SK-N-SH (cell line): ENCODE measurements at regions not wholly inside any gene's neighbourhood (a gene's known extent, or its start where the extent isn't known, plus 50 kb on each side); places are given as distances from the start of the nearest gene placed in this dataset.

Experiments
- CTCF ChIA-PET: fragments of 300-600, 350-600 bp; formaldehyde crosslinking; extraction: SDS; loops from one replicate; lab custom pipeline; 2021; lab: Yijun Ruan, JAX
- POLR2A ChIA-PET: fragments of 350-600 bp; sonication (Branson Sonifier 250); formaldehyde crosslinking; extraction: SDS; loops from one replicate; lab custom pipeline; 2020; ENCODE audit warnings: antibody characterized with exemption, inconsistent platforms; lab: Yijun Ruan, JAX
- DNase-seq: peaks from one replicate; pipeline ENCODE4 v3.0.0; 2012
- H2AFZ ChIP-seq: fragments of 200-600 bp; sonication (generic); 2 replicates; pipeline ENCODE4 v1.8.1; 2016; ENCODE audit warnings: antibody characterized with exemption, mild to moderate bottlenecking, low read depth
- H3F3A ChIP-seq: fragments of 200-600 bp; sonication (generic); replicated peaks from 2 replicates; pipeline ENCODE3; 2016; ENCODE audit warnings: antibody characterized with exemption, mild to moderate bottlenecking; ENCODE audit not compliant: insufficient read depth
- H3K27ac ChIP-seq, 2 experiments: fragments of 200-500 bp in 1 of 2; fragments of 200-600 bp in 1 of 2; sonication (Bioruptor generic) in 1 of 2; sonication (generic), shearing (Covaris generic) in 1 of 2; 2 replicates each; pipeline versions ENCODE4 v1.5.1 to v1.6.1; 2014 to 2016; ENCODE audit warnings: low read depth in 2 of 2, inconsistent platforms in 1 of 2, low read length in 1 of 2, mild to moderate bottlenecking in 1 of 2, mixed read lengths in 1 of 2
- H3K27me3 ChIP-seq: fragments of 200-600 bp; sonication (generic), shearing (Covaris generic); 2 replicates; pipeline ENCODE4 v1.6.1; 2016; ENCODE audit warnings: mixed run types; ENCODE audit not compliant: insufficient read depth
- H3K36me3 ChIP-seq, 2 experiments: fragments of 200-500 bp in 1 of 2; fragments of 200-600 bp in 1 of 2; sonication (Bioruptor generic) in 1 of 2; sonication (generic) in 1 of 2; replicated peaks in 1 of 2; 2 replicates each; pipeline versions ENCODE3 to v1.5.1; 2014 to 2016; ENCODE audit warnings: low read length in 1 of 2, mild to moderate bottlenecking in 1 of 2; ENCODE audit not compliant: insufficient read depth in 2 of 2, control insufficient read depth in 1 of 2
- H3K4me1 ChIP-seq, 2 experiments: fragments of 200-500 bp in 1 of 2; fragments of 200-600 bp in 1 of 2; sonication (Bioruptor generic) in 1 of 2; sonication (generic), shearing (Covaris generic) in 1 of 2; 2 replicates each; pipeline versions ENCODE4 v1.5.1 to v1.6.1; 2014 to 2016; ENCODE audit warnings: low read depth in 1 of 2, low read length in 1 of 2, mixed run types in 1 of 2; ENCODE audit not compliant: insufficient read depth in 2 of 2, control insufficient read depth in 1 of 2
- H3K4me2 ChIP-seq: fragments of 200-600 bp; sonication (generic), shearing (Covaris generic); 2 replicates; pipeline ENCODE4 v1.6.1; 2017; ENCODE audit warnings: mixed run types
- H3K4me3 ChIP-seq, 2 experiments: fragments of 200-500 bp in 1 of 2; fragments of 200-600 bp in 1 of 2; sonication (Bioruptor generic) in 1 of 2; sonication (generic), shearing (Covaris generic) in 1 of 2; 2 replicates each; pipeline versions ENCODE4 v1.5.1 to v1.8.1; 2014 to 2016; ENCODE audit warnings: low read depth in 2 of 2, inconsistent platforms in 1 of 2, low read length in 1 of 2, mild to moderate bottlenecking in 1 of 2, mixed read lengths in 1 of 2, moderate library complexity in 1 of 2
- H3K79me2 ChIP-seq: fragments of 200-600 bp; sonication (generic); 2 replicates; pipeline ENCODE4 v1.8.1; 2017; ENCODE audit warnings: mild to moderate bottlenecking; ENCODE audit not compliant: insufficient read depth
- H3K9ac ChIP-seq: fragments of 200-600 bp; sonication (generic); 2 replicates; pipeline ENCODE4 v1.6.1; 2017; ENCODE audit warnings: mixed run types
- H3K9me2 ChIP-seq: fragments of 200-600 bp; sonication (generic); 2 replicates; pipeline ENCODE4 v1.6.1; 2017; ENCODE audit warnings: mixed run types
- H3K9me3 ChIP-seq: fragments of 200-600 bp; sonication (generic); 2 replicates; pipeline ENCODE4 v1.6.1; 2017; ENCODE audit warnings: mixed run types, mild to moderate bottlenecking, moderate library complexity
- H4K20me1 ChIP-seq: fragments of 200-600 bp; sonication (generic); 2 replicates; pipeline ENCODE4 v1.6.1; 2017; ENCODE audit warnings: mild to moderate bottlenecking, mixed run types; ENCODE audit not compliant: insufficient read depth
- CTCF ChIP-seq: fragments of 200-600 bp; sonication (generic); IDR thresholded peaks from 2 replicates; pipeline ENCODE4 v1.6.1; 2017; ENCODE audit warnings: antibody characterized with exemption, mild to moderate bottlenecking, moderate library complexity
- ELF1 ChIP-seq: IDR thresholded peaks from 2 replicates; pipeline ENCODE4 v1.4.0; 2012
- EP300 ChIP-seq, 2 experiments: IDR thresholded peaks; 2 replicates each; pipeline versions ENCODE4 v1.4.0 to v1.6.1; 2012; ENCODE audit warnings: borderline replicate concordance in 1 of 2, low read depth in 1 of 2, low read length in 1 of 2
- FOSL2 ChIP-seq: IDR thresholded peaks from 2 replicates; pipeline ENCODE4 v1.4.0; 2012; ENCODE audit warnings: low read depth, mild to moderate bottlenecking, moderate library complexity, borderline replicate concordance
- FOXJ3 ChIP-seq: sonication (generic); formaldehyde crosslinking; IDR thresholded peaks from 2 replicates; pipeline ENCODE4 v1.5.1; 2020; ENCODE audit warnings: mild to moderate bottlenecking, missing genetic modification reagents
- FOXM1 ChIP-seq: IDR thresholded peaks from 2 replicates; pipeline ENCODE4 v1.4.0; 2012; ENCODE audit warnings: low read depth, mild to moderate bottlenecking
- GATA2 ChIP-seq: sonication (generic); formaldehyde crosslinking; IDR thresholded peaks from 2 replicates; pipeline ENCODE4 v1.5.0; 2020; ENCODE audit warnings: mild to moderate bottlenecking, missing genetic modification reagents
- MXI1 ChIP-seq: IDR thresholded peaks from 2 replicates; pipeline ENCODE4 v1.6.1; 2012; ENCODE audit warnings: mild to moderate bottlenecking, low read depth, low read length, improper control_type of control experiment
- NFIC ChIP-seq: IDR thresholded peaks from 2 replicates; pipeline ENCODE4 v1.4.0; 2012; ENCODE audit warnings: borderline replicate concordance
- NRF1 ChIP-seq: IDR thresholded peaks from 2 replicates; pipeline ENCODE4 v1.6.1; 2012; ENCODE audit warnings: low read depth, mild to moderate bottlenecking, low read length
- POLR2AphosphoS5 ChIP-seq: IDR thresholded peaks from 2 replicates; pipeline ENCODE4 v1.6.1; 2012; ENCODE audit warnings: low read depth, low read length
- RAD21 ChIP-seq: IDR thresholded peaks from 2 replicates; pipeline ENCODE4 v1.6.1; 2012; ENCODE audit warnings: mild to moderate bottlenecking, low read length
- REST ChIP-seq: IDR thresholded peaks from 2 replicates; pipeline ENCODE4 v1.6.1; 2012; ENCODE audit warnings: mild to moderate bottlenecking, low read depth, low read length, moderate library complexity
- SIN3A ChIP-seq: IDR thresholded peaks from 2 replicates; pipeline ENCODE4 v1.6.1; 2012; ENCODE audit warnings: low read depth, mild to moderate bottlenecking, low read length, moderate library complexity, borderline replicate concordance
- SMC3 ChIP-seq: IDR thresholded peaks from 2 replicates; pipeline ENCODE4 v1.6.1; 2012; ENCODE audit warnings: low read depth, low read length, improper control_type of control experiment
- TCF12 ChIP-seq: IDR thresholded peaks from 2 replicates; pipeline ENCODE4 v1.4.0; 2012
- TEAD4 ChIP-seq: IDR thresholded peaks from 2 replicates; pipeline ENCODE4 v1.4.0; 2012; ENCODE audit warnings: mild to moderate bottlenecking, borderline replicate concordance; ENCODE audit not compliant: insufficient read depth
- USF2 ChIP-seq: fragments of 150-350 bp; IDR thresholded peaks from 2 replicates; pipeline ENCODE4 v1.6.1; 2017; ENCODE audit warnings: antibody characterized with exemption, low read length, low read depth, borderline replicate concordance
- WGBS: methylation state at CpG from one replicate; pipeline ENCODE4 v1.1.6; 2017; ENCODE audit warnings: low lambda C conversion rate; 5-methylcytosine and 5-hydroxymethylcytosine counted together
- TF ChIP-seq, protein P1 (sequence below): fragments of 150-350 bp; IDR thresholded peaks from 2 replicates; pipeline ENCODE4 v1.6.1; 2016; ENCODE audit warnings: mild to moderate bottlenecking, low read depth, low read length

- H3K36me3 ChIP-seq = no peaks in the 10 kb centered on the region
- no peak for DNase-seq
- no peaks in the 10 kb centered on the region for H3K79me2 ChIP-seq
- ChIA-PET CTCF (no interaction called here), POLR2A (no interaction called here)
- no peaks in the 10 kb centered on the region for H4K20me1 ChIP-seq
- no peaks in the 10 kb centered on the region for H3F3A ChIP-seq
- WGBS = 3% methylated on average over 1 of the region's 1 CpG
- H3K9ac ChIP-seq = no peak overlapping the region
- H3K4me2 ChIP-seq = no peak overlapping the region
- no peaks in the 10 kb centered on the region for H3K27me3 ChIP-seq
- no peak overlapping the region for H2AFZ ChIP-seq
- no peaks in the 10 kb centered on the region for H3K9me2 ChIP-seq
- TF ChIP-seq TEAD4 (no peak), ELF1 (no peak), NRF1 (no peak), POLR2AphosphoS5 (no peak), NFIC (no peak), EP300 (IDR thresholded peaks at IDR 0.05; ENCODE audit: borderline replicate concordance in 1 of 2, low read depth in 1 of 2, low read length in 1 of 2) (no peak), FOXJ3 (CRISPR knock-in tag) (no peak), SIN3A (no peak), FOXM1 (no peak), TCF12 (no peak), SMC3 (no peak), MXI1 (no peak), USF2 (no peak)
- TF ChIP-seq, protein P1, sequence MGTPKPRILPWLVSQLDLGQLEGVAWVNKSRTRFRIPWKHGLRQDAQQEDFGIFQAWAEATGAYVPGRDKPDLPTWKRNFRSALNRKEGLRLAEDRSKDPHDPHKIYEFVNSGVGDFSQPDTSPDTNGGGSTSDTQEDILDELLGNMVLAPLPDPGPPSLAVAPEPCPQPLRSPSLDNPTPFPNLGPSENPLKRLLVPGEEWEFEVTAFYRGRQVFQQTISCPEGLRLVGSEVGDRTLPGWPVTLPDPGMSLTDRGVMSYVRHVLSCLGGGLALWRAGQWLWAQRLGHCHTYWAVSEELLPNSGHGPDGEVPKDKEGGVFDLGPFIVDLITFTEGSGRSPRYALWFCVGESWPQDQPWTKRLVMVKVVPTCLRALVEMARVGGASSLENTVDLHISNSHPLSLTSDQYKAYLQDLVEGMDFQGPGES = no peak
- no peaks in the 10 kb centered on the region; a peak in 1 of 4 replicates for H3K4me1 ChIP-seq
- H3K9me3 ChIP-seq = no peaks in the 10 kb centered on the region
- H3K27ac ChIP-seq = no peak overlapping the region
- H3K4me3 ChIP-seq = no peak overlapping the region
Measured at GRCh38 chr3:19070325-19070724, 78.0 kb upstream of the KCNH8 start.

GRCh38 chr3:19065027-19065426 is 83.3 kb upstream of the KCNH8 start:
- POLR2A ChIA-PET = no interaction called here
- H3K4me2 ChIP-seq = no peak overlapping the region
- H3K27ac ChIP-seq = no peak overlapping the region
- H4K20me1 ChIP-seq = no peaks in the 10 kb centered on the region
- H3K9me3 ChIP-seq = no peaks in the 10 kb centered on the region
- no peak overlapping the region for H3K4me3 ChIP-seq
- peaks cover 0 to 11% of the 10 kb centered on the region in 2 experiments; a peak in 2 of 4 replicates for H3K4me1 ChIP-seq
- no peaks in the 10 kb centered on the region for H3K27me3 ChIP-seq
- H3K79me2 ChIP-seq = no peaks in the 10 kb centered on the region
- no peak for TF ChIP-seq REST
- no peak for TF ChIP-seq NFIC
- TF ChIP-seq SMC3 = peak; percentile 66
- TF ChIP-seq RAD21 = peak; percentile 96
- peak; percentile 63 for TF ChIP-seq CTCF
- no peak for TF ChIP-seq FOSL2
- TF ChIP-seq GATA2 (CRISPR knock-in tag) = no peak
- TF ChIP-seq, all 33 proteins: peak for 3
- CTCF ChIA-PET = interaction anchor here (0.6 to 3.7 kb wide), 36 partner anchors 8 to 1167 kb away, joined by 3 to 54 read pairs (median 4); no protein-coding TSS in a partner anchor
- Histone ChIP-seq H2AFZ (no peak overlapping the region), H3K36me3 (no peaks in the 10 kb centered on the region), H3F3A (no peaks in the 10 kb centered on the region), H3K9me2 (no peaks in the 10 kb centered on the region), H3K9ac (no peak overlapping the region)
- 8% methylated on average over 1 of the region's 1 CpG for WGBS
- DNase-seq = peak; percentile 31
